Stimulated activated CD8-positive, alpha-beta memory T cell treated with anti-CD3 and anti-CD28 coated beads, Interleukin-15, amount 100 ng/mL, for 1 hour (primary cell): ENCODE measurements at regions not wholly inside any gene's neighbourhood (a gene's known extent, or its start where the extent isn't known, plus 50 kb on each side); places are given as distances from the start of the nearest gene placed in this dataset.
"Not testable (repeated sequence)": the region's sequence is repeated elsewhere in the genome, so short reads cannot be mapped to it uniquely, and the experiment has no call there.

Source experiments
- DNase-seq: peaks from one replicate; pipeline ENCODE4 v3.0.0-alpha.2; 2020; ENCODE audit warnings: low read depth

DNA sequence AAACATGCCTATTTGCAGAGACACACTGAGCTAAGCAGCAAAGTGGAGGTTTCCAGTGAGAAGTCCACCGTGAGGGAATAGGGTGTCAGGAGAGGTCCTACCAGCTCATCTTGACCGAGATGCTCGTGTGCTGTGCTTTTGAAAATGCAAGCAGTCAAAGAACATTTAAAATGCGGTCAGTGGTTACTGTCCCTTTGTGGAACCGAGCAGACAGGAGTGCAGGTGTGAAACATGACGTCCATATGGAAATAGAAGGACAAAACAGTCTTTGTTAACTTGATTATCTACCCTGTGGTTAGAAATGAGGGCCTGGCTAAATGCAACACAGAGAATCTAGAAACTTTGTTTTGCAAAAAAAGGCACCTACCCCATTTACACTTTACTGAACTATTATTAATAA is 473.3 kb downstream of the SPATA31A6 start:
- DNase-seq = not testable (repeated sequence)

DNA sequence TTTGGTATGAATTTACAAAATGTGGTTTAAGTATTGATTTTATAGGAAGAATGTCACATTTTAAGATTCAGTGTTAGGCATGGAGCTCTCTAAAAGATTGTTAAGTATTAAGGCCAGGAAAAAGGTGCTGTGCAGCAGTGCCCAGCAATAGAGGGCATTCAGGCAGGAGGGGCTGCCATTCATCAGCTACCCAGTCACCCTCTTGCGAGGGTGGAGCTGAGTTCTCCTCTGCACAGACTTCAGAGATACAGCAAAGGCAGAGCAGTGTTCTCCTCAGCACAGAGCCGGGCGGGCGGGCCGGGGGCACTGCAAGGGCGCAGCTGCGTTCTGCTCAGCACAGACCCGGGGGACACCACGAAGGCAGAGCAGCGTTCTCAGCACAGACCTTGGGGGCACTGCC is 474.0 kb downstream of the SPATA31A6 start:
- DNase-seq = not testable (repeated sequence)

DNA sequence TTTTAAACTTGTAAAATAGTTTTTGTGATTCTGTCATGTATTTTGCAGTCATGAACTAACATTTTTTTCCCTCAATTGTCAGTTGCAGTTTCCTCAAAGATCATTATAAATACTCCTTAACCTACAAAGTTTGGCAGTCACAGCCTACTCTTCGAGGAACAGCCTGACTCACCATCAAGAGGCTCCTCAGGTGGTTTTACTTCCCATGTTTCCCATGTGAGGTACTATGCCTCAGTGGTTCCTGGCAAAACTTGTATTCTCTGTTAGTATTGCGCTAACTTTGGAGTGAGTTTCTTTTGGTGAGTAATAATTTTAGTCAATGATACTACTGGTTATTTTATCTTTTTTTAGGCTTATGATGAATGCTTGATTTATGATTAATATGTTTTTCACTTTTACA is 513.7 kb downstream of the SPATA31A6 start:
- DNase-seq = not testable (repeated sequence)

DNA sequence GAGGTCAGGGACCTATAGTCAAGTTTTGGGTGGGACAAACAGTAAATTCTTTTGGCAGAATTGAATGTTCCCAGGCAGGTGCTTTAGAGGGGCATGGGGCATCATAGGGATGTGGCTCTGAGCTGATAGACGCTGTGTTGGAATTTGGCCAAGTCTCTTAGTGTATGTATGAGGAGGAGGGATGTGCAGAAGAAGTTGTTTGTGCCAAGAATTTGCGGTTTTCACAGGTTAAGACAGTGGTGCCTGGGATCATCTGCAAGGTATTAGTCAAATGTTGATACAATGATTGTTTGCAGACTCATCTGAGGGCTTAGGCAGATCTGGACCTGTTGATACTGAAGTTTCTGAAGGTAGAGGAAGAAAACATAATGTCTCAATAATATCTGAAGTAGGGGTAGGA is 519.4 kb downstream of the SPATA31A6 start:
- DNase-seq = not testable (repeated sequence)

DNA sequence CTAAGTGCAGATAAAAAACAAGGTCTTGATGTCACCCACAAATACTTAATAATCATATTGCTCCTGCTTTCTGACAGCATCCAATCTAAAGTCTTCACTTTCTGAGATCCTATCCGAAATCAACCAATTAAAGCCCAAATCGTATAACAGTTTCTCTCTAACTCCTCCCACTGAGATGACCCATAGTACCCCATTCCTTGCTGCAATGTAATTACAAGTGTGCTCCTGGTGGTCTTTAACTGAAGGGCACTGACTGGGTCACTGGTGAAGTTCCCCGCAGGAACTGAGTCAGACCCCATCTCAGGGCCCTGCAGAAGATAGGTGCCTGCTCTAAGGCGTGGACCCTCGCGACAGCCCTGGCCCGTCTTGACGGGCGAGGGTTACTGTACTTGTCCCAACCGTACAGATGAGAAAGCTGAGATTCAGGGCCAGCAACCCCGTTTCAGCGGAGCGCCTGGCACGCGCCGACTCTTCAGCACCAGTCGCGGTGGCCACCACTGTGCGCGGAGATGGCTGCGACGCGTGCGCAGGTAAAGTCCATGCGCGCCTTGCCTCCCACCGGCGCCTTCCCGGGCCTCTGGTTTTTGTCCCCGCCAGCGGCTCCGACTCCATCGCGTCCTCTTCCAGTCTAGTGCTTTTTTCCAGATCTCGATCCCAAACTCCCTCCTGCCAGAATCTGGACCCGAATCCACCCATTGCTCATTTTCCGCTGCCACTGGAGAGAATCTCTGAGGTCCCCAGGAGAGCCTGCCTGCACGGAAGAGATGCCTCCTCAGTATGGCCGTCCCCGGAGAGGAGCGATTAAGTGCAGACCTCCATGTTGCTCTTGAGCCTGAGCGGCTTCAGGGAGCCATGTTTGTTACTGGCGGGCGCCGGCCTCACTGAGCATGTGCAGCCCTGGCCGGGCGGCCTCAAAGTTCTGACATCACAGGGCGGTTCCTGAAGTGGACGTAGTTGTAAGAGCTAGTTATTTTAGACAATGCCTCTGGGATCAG is 541.7 kb downstream of the SPATA31A6 start:
- DNase-seq = not testable (repeated sequence)

DNA sequence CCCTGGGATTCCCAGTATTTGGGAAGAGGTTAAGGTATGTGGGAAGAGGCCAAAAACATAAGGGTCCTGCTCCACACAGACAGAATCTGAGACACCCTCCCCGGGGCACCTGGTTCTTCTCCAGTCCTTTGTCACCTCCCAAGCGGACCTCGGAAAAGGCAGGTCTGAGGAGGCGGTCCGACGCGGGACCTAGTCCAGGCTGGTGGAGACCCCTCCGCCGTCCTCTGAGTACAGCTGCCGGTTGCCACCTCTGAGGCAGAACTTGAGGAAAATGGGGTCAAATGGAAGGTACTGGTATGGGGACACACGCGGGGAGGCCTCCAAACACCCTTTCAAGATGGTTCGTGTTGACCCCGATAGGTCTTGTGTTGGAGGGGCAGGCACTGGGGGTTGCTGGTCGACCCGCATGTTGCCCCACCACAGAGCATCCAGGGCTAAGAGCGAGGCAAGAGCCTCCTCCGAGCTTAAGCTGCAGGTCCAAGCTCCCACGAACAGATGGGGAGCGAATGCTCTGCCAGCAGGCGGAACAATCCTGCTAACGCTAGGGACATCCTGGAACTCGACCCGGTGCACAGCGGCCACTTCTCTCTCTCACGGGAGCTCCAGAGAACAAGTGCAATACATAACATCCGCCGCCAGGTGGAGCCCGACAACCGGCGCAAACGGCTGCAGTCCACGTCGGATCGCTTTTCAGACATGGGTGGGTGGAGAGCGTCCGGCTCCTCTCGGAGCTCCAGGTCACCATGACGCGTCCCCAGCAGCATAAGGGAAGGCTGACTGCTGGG is 559.8 kb downstream of the SPATA31A6 start:
- DNase-seq = peak; percentile 26

DNA sequence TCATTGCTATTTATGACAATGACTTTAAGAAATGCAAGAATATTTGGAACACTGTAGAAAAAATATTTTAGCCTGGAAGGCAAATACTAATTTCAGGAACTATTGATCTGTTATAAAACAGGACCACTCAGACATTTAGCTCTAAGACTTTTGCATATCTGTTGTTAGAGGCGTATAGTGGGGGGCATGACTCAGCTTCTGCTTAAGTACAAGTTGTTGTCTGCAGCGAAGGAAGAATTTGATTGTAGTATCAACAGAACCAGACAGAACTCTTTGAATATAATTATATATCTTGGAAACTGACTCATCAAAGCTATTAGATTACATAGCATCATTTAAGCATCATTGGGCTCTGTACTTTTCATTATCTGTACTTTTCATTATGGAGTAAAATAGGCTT is 573.8 kb downstream of the SPATA31A6 start:
- DNase-seq = not testable (repeated sequence)

DNA sequence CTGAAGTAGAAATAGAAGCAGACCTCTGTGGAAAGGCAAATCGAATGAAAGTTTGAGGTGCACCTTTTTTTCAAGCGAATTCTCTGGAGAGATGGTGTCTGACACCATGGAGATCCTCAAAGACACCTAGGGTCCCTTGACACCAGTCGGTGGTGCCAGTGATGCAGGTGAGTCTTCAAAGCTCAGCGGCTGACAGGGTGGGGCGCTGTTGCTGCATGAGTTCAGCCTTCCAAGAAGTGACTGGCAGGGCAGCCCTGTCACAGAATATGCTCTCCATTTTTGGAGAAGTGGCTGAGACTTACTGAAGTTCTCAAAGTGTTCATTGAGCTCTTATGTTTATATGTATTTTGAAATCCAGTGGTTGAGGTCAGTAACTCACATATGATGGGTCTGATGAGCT is 575.9 kb downstream of the SPATA31A6 start:
- DNase-seq = not testable (repeated sequence)

DNA sequence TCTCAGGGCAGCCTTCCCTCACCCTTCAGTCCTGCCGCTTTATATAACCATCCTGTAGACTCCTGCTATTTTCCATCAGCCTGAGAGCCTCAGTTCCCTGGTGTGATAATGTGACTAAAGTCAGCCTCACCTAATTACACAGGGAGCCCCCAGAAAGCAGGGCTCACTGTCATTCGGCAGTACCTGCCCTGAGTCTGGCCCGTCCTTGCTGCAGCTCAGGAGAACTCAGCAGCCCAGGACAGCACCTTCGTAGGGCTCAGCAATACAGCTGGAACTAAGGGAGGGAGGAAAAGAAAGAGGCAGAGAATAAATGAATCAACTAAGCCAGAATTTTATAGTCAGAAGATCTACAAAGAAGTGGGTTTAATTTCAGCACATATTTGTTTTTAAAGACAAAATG is 598.7 kb downstream of the SPATA31A6 start:
- not testable (repeated sequence) for DNase-seq

DNA sequence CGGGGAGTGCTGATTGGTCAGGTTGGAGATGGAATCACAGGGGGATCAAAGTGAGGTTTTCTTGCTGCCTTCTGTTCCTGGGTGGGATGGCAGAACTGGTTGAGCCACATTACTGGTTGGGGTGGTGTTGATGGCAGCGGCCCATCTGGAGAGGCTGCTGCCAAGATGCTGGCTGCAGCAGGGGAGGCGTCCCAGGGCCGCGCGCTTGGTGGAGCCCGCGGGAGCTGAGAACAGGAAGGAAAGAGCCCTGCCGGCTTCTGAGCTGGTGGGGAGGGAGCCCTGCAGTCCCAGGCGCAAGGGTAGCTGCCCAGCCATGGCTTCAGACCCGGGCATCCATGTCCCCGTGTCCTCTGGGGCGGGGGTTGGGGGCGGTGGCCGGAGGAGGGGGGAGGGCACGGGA is 609.3 kb downstream of the SPATA31A6 start:
- not testable (repeated sequence) for DNase-seq

DNA sequence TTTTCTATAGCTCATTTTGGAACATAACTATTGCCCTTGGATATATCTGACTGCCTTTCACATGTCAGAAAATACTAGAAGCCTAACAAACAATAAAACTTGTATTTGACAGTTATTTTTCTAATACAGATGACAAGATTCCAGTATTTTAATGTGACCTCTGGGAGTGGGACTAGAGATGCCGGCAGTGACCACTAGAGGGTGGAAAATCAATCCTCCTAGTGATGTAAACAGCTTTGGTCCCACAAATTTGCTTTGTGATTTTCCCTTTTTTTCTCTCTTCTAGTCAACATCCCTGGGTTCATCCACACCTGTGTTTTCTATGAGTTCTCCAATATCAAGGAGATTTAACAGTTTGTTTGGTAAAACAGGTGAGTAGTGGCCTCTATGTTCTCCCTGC is 615.1 kb downstream of the SPATA31A6 start:
- DNase-seq = not testable (repeated sequence)

DNA sequence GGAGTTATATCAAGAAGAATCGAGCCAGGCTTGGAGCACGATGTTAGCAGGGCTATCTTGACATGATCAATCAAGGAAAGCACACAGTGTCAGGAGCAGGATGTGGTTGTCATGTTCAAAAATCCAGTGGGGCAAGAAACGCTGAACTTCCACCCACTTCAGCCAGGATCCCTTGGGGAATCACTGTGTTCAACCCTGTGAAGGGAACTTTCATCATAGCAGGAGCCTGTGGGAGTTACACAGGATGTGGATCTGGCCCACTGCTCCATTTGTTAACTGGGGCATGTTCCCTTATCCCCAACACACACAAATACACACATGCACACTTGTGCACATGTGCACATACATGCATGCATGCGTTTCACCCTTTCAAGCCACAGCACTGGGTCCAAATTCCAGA is 619.3 kb downstream of the SPATA31A6 start:
- not testable (repeated sequence) for DNase-seq

DNA sequence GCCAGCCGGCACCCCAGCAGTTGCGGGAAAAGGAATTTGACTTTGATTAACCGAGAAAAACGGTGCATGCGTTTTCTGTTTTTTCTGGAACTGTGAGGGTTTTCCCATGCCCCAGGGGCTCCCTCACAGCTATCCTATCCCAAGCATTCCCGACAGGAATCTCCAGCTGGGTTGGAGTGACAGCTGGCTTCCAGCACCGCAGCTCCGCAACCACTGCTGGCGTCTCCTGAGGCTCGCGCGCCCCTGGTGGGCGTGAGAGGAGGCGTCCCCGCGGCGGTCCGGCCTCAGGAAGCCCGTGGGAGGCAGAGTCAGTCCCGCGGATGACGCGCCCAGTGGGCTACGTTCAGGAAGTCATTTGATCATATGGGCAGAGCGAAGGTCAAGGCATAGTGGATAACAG is 623.2 kb downstream of the SPATA31A6 start:
- not testable (repeated sequence) for DNase-seq

DNA sequence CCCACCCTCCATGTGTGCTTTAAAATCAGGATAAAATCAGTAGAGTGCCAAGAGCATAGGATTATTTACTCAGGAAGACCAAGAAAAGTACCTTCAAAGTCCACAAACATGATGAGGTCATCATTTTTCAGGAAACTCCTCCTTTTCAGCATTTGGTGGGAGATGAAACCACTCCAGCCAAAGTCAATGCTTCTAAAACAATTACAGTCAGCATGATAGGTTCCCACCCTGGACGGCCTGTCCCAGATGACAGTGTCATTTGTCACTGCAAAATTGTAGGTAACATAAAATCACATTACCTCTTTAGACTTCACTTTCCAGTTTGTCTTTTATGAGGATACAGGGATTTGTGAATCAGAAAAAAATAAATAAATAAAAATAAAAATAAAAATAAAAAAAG is 638.0 kb downstream of the SPATA31A6 start:
- DNase-seq = not testable (repeated sequence)

DNA sequence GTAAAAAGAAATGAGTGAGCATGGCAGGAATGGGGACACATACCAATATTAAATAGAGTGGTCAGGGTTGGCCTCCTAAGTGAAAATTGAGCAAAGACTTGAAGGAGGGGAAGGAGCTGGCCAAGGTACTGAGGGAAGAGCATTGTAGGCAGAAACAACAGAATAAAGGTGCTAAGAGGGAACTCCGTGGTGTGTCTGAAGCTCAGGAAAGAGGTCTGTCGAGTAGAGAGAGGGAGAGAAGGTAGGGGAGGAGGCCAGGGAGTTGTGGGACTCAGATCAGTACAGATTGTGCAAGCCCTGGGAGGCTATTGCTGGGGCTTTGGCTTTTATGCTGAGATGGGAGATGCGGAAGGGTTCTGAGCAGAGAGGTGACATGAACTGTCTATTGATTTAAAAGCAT is 664.7 kb downstream of the SPATA31A6 start:
- not testable (repeated sequence) for DNase-seq

DNA sequence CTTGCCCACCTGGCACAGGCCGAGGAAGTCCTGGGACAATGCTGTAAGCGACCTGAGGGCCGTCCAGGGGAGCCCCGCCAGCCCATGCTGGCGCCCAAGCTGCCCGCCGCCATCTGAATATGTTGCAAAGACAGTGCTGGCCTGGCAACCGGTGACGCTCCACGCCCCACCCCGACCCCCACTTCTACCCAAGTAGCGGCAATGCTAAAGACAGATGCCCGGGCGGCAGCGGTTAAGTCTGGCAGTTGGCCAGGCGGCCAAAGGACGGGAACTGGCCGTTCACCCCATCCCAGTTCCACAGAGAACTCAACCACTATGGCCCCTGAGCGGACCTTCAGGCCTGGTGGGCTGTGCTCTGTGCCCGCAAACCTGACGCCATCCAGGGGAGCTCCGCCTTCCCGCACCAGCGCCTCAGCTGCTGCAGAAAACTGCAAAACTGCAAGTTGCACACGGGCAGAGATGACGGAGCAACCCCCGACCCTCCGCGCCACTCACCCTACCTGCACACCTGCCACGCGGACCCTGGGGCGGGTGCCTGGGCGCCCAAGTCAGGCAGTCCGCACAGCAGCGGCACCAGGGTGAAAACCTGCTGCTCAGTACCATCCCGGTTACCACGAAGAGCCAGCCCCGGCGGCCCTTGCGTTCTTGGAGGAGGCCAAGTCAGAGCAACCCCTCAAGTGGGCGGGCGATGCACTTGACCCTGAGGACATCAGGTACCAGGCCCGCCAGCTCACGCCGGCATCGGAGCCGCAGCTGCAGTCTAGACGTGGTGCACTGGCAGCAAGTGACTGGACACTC is 667.6 kb downstream of the SPATA31A6 start:
- DNase-seq = not testable (repeated sequence)

DNA sequence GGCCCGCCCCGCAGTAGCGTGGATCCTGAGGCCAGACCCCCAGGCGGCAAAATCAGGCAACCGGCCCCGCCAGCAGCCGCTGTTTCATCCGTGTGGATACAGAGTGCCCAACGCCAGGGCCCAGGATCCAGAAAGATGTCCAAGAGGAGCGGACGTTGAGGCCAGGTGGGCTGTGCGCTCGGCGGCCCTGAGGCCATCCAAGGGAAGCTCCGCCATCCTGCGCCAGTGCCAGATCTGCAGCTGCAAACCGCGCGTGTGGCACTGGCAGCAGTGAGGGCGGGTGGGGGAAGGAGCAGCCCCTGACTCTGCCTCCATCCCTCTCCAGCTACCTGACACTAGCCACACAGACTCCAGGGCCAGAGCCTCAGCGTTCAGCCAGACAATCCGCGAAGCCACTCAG is 668.2 kb downstream of the SPATA31A6 start:
- DNase-seq = not testable (repeated sequence)

DNA sequence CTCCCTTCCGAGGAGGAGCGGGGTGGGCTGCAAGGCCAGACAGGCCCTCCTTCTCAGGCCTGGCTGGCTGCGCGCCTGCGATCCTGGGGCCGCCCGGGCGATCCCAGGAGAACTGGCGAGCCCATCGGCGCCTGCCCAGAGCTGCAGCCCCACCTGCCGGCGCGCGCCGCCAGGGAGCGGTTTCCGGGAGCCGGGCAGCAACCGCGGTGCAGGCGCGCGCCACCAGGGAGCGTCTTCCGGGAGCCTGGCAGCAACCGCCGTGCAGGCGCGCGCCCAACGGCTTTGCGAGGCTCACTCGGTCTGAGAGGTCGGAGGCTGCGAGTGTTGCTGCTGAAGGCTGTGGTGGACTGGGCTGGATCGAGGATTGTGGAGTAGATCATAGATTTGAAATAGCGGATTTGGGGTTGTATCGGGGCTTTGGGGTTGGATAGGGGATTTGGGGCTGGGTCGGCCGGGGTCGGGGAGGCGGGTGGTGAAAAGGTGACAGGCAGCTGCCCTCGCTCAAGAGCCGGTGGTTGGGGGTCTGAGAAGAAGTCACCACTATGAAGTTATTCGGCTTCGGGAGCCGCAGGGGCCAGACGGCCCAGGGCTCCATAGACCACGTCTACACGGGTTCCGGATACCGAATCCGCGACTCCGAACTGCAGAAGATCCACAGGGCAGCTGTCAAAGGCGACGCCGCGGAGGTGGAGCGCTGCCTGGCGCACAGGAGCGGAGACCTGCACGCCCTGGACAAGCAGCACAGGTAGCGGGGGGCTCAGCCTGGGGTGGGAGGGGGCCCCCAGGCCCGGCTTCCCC is 668.9 kb downstream of the SPATA31A6 start:
- DNase-seq = not testable (repeated sequence)

DNA sequence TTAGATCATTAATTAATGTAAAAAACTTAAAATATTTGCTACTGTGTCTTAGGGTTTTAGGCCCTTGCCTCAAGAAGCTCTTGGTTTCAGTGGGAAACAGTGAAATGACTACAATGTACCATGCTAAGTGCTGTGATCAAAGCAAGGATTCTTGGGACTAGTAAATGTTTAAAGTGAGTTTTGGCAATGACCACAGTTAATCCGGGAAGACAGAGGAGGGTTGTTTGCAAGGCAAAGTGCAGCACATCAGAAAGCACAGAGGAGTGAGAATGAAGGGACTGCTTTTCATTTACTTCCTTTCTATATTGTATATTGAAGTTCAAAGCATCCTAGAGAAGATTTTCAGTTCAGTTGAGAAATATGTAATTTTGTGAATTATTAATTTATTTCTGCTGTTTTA is 676.7 kb downstream of the SPATA31A6 start:
- DNase-seq = not testable (repeated sequence)

DNA sequence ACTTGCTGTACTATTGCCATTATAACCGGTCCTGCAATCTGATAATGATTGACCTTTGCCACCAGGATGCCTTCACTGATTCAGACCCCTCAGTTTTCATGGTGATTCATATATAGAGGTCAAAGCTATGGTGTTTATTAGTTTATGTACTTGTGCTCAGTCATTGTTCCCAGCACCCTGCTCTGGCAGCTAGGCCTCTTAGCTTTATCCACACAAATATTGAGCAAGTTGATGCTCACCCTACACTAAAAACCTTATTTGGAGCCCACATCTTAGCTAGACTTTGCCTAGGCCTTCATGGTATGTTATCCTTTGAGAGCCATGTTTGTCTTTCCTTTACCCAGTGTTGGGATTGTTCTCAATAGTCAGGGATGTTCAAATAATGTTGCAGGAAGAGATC is 679.0 kb downstream of the SPATA31A6 start:
- not testable (repeated sequence) for DNase-seq
